ENCODE measurements at regions not wholly inside any gene's neighbourhood (a gene's known extent, or its start where the extent isn't known, plus 50 kb on each side); places are given as distances from the start of the nearest gene placed in this dataset.

DNA sequence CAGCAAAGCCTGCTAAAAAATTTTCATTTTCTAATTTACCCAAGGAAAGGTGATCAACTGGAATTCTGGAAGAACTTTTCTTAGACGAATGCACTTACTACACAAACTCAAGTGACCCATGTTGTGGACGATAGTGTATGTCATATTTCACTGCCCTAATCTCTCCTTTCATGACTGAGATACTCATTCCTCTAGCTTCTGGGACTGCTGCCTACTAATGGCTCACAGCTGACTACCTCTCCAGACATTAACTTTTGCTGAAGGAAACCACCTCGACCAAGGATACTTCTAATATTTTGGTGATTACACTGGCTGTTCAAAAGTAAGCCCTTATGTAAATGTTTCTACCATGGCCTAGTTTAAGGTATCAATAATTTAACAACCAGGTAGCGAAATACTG, 959.9 kb upstream of the GHITM start:
- Mint-ChIP-seq H3K4me1 (ENCODE audit: low read depth in 2 of 2) (no peaks in the 10 kb centered on the region), H3K9me3 (peaks cover 12% of the 10 kb centered on the region), H3K27ac (no peak overlapping the region), H3K36me3 (no peaks in the 10 kb centered on the region), H3K27me3 (no peaks in the 10 kb centered on the region), H3K4me3 (no peak overlapping the region)
- ATAC-seq (no peak), DNase-seq (ENCODE audit: low spot score) (no peak)

DNA sequence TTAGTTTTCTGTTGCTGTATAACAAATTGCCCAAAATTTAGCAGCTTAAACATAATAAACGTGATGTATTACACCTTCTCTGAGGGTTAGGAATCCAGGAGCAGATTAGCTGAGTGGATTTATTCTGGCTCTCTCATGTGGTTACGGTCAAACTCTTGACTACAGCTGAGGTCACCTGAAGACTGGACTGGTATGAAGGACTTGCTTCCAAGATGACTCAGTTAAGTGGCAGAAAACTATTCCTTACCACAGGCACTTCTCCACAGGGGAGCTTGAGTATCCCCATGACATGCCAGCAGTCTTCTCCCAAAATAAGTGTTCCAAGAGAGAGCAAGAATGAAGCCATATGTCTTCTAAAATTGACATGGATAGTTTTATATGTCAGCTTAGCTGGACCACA, 957.2 kb upstream of the GHITM start:
- Mint-ChIP-seq H3K4me1 (ENCODE audit: low read depth in 2 of 2) (no peaks in the 10 kb centered on the region), H3K27ac (no peak overlapping the region), H3K27me3 (no peaks in the 10 kb centered on the region), H3K4me3 (no peak overlapping the region), H3K36me3 (no peaks in the 10 kb centered on the region), H3K9me3 (peaks cover 8% of the 10 kb centered on the region)
- no peak for ATAC-seq
- no peak for DNase-seq (ENCODE audit: low spot score)

DNA sequence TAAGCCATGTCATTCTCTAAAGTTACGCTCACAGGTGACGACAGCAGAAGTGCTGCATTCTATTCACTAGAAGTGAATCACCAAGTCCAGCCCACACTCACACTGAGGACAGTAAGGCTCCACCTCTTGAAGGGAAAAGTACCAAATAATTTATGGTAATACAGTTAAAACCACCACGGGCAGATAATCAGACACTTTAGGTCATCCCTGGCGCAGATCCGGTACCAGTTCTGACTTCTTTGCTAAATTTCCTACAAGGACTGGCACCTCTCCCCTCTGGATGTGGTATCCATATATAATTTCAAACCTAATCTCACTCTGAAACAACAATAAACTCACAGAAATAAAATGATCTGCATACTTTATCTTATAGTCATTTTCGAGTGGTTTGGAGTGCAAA, 954.7 kb upstream of the GHITM start:
- Mint-ChIP-seq H3K4me3 (no peak overlapping the region), H3K27ac (no peak overlapping the region), H3K36me3 (no peaks in the 10 kb centered on the region), H3K27me3 (no peaks in the 10 kb centered on the region), H3K4me1 (ENCODE audit: low read depth in 2 of 2) (no peaks in the 10 kb centered on the region), H3K9me3 (peaks cover 3% of the 10 kb centered on the region)
- no peak for ATAC-seq
- no peak for DNase-seq (ENCODE audit: low spot score)

DNA sequence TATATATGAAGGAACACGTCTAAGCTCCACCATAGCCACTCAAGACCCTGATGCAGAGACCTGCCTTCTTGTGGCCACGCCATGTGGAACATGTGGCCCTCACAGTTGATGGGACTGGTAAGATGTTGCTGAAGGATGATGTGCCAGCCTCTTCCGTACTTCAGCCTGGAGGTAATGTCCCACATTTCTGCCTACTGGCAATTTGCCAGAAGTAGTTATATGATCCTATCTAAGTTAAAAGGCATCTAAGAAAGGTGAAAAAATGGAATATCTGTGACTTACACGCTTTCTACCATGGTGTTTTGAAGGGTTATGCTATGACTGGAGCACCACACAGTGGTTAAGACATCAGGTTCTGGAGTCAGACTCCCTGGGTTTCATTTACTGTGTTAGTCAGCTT, 948.7 kb upstream of the GHITM start:
- ATAC-seq, result no peak
- H3K27me3 Mint-ChIP-seq, result no peaks in the 10 kb centered on the region
- H3K4me1 Mint-ChIP-seq (ENCODE audit: low read depth in 2 of 2), result no peaks in the 10 kb centered on the region
- H3K27ac Mint-ChIP-seq, result no peak overlapping the region
- DNase-seq (ENCODE audit: low spot score), result no peak
- no peak overlapping the region for H3K4me3 Mint-ChIP-seq
- H3K36me3 Mint-ChIP-seq, result no peaks in the 10 kb centered on the region
- peaks cover 7% of the 10 kb centered on the region for H3K9me3 Mint-ChIP-seq

DNA sequence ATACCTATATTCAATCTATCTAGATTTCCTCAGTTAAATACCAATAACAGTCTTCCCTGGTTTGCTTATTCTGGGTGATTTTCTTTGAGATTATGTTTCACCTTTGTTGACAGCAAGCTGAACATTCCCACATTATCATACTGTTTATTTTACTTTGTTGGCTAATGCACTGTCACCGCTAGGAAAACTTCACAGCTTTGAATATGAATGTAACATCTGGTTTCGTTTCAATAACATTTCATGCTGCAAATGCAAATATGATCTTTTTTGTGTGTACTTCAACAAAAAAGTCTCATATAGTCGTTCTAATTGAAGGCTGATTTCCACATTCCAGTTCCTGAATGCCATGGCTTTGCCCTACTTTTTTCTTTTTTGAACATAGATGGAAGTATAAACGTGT, 946.3 kb upstream of the GHITM start:
- H3K36me3 Mint-ChIP-seq, result no peaks in the 10 kb centered on the region
- no peak for ATAC-seq
- no peaks in the 10 kb centered on the region for H3K27me3 Mint-ChIP-seq
- H3K4me3 Mint-ChIP-seq, result no peak overlapping the region
- no peak overlapping the region for H3K27ac Mint-ChIP-seq
- no peaks in the 10 kb centered on the region for H3K4me1 Mint-ChIP-seq (ENCODE audit: low read depth in 2 of 2)
- DNase-seq (ENCODE audit: low spot score), result no peak
- peaks cover 4% of the 10 kb centered on the region for H3K9me3 Mint-ChIP-seq

DNA sequence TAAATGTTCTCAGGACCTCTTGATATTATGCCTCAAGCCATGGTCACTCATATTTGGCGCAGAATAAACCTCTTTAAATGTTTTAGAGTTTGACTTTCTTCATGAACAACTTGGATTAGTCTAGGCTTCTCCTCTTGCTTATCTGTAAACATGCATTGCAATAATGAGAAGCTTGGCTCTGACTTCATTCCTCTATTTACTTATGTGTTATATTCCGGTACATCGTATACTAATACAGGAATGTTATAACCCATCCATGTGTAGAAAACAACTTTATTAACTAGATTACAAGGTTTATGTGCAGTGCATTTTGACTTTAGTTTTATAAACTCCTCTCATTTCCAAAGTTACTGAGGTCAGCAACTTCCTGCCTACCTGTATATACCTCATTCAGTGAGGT, 944.3 kb upstream of the GHITM start:
- H3K27ac Mint-ChIP-seq, result no peak overlapping the region
- no peaks in the 10 kb centered on the region for H3K4me1 Mint-ChIP-seq (ENCODE audit: low read depth in 2 of 2)
- no peak overlapping the region for H3K4me3 Mint-ChIP-seq
- DNase-seq (ENCODE audit: low spot score) (no peak), ATAC-seq (no peak)
- H3K36me3 Mint-ChIP-seq, result no peaks in the 10 kb centered on the region
- no peaks in the 10 kb centered on the region for H3K27me3 Mint-ChIP-seq
- H3K9me3 Mint-ChIP-seq, result peaks cover 8% of the 10 kb centered on the region

DNA sequence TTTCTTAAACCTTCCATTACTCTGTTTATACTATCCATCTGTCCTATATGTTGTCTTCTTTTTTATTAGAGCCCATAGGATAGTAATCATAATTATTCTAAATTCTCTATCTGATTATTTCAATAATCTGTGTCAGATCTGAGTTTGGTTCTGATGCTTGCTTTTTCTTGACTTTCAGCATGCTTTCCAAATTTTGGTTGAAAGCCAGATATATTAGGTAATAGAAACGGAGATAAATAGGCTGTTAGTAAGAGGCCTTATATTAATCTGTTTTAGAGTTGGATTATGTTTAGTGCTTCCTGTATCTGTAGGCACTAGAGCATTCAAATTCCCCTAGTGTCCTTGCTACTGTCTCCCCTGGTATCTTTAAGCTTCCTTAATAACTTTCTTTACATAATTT, 939.9 kb upstream of the GHITM start:
- H3K4me1 Mint-ChIP-seq (ENCODE audit: low read depth in 2 of 2), result no peaks in the 10 kb centered on the region
- no peaks in the 10 kb centered on the region for H3K36me3 Mint-ChIP-seq
- H3K9me3 Mint-ChIP-seq, result peaks cover 24% of the 10 kb centered on the region
- ATAC-seq (no peak), DNase-seq (ENCODE audit: low spot score) (no peak)
- H3K27ac Mint-ChIP-seq, result no peak overlapping the region
- no peaks in the 10 kb centered on the region for H3K27me3 Mint-ChIP-seq
- H3K4me3 Mint-ChIP-seq, result no peak overlapping the region

DNA sequence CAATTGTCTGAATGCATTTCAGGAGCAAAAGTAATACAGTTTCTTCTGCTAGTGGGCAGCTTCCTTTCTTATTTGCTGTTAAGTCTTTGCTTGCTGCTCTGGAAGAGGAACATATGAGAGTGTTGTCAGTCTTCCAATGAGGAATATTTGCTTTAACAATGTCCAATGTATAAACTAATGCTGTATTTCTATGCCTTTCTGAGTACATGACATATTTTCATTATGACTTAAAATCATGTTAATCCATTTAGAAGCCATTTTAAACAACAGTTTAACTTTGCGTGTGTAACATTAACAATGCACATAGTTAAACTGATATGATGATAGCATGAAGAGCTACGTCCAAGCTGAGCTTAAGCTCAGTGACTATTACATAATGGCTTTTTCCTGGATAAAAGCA, 933.4 kb upstream of the GHITM start:
- DNase-seq (ENCODE audit: low spot score) (no peak), ATAC-seq (no peak)
- no peaks in the 10 kb centered on the region for H3K36me3 Mint-ChIP-seq
- no peak overlapping the region for H3K27ac Mint-ChIP-seq
- H3K27me3 Mint-ChIP-seq, result no peaks in the 10 kb centered on the region
- peaks cover 13% of the 10 kb centered on the region for H3K9me3 Mint-ChIP-seq
- no peak overlapping the region for H3K4me3 Mint-ChIP-seq
- no peaks in the 10 kb centered on the region for H3K4me1 Mint-ChIP-seq (ENCODE audit: low read depth in 2 of 2)

DNA sequence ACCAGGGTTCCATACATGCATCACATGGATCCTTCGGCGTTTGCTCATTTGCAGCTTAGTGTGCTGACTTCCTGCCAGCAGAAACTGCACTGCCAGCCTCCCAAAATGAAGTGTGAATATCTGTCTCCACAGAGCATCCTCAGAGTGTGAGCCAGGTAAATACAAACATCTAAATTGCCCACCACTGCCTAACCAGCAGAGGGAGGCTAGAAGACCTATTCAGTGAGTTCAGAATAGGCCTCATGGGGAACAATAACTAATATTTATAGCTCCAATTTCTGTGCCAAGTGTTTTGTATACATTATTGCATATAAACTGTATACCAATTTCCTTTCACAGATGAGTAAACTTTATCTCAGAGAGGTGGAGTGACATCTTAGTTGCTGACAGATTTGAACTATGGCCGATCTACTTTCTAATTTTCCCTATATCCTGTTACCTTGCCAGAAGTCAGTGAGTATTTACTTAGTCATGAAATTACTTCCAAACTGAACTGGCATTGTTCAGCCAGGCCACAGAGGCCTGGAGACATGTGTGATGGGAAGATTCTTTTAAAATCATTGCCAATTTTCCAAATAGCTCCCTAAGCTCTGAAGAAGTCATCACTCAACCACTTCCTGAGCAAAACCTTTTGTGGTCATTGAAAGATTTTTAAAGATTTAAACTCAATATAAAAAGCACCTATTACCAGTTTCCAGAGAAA, 926.5 kb upstream of the GHITM start:
- peaks cover 3% of the 10 kb centered on the region for H3K9me3 Mint-ChIP-seq
- no peaks in the 10 kb centered on the region for H3K36me3 Mint-ChIP-seq
- no peaks in the 10 kb centered on the region for H3K27me3 Mint-ChIP-seq
- DNase-seq (ENCODE audit: low spot score), result no peak
- H3K27ac Mint-ChIP-seq, result no peak overlapping the region
- no peaks in the 10 kb centered on the region for H3K4me1 Mint-ChIP-seq (ENCODE audit: low read depth in 2 of 2)
- H3K4me3 Mint-ChIP-seq, result no peak overlapping the region
- no peak for ATAC-seq

DNA sequence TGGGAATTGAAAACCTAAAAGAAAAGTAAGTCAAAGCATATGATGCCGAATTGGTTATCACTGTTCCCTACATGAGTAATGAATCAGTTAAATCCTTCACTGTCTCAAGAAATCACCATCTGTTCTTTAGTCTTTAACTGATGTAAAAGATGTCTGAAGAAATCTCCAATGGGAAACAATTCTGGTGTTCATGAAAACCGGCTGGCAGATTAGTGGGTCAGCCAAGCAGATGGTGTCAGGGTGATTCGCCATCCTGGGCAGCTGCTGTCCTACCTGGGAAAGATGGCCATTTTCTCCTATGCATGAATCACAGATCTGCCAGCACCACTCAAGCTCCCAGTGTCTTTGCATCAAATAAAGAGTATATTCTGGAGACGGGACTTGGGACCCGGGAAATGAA, 925.2 kb upstream of the GHITM start:
- Mint-ChIP-seq H3K36me3 (no peaks in the 10 kb centered on the region), H3K9me3 (peaks cover 5% of the 10 kb centered on the region), H3K27me3 (no peaks in the 10 kb centered on the region), H3K4me1 (ENCODE audit: low read depth in 2 of 2) (no peaks in the 10 kb centered on the region), H3K27ac (no peak overlapping the region), H3K4me3 (no peak overlapping the region)
- ATAC-seq, result no peak
- DNase-seq (ENCODE audit: low spot score), result no peak

DNA sequence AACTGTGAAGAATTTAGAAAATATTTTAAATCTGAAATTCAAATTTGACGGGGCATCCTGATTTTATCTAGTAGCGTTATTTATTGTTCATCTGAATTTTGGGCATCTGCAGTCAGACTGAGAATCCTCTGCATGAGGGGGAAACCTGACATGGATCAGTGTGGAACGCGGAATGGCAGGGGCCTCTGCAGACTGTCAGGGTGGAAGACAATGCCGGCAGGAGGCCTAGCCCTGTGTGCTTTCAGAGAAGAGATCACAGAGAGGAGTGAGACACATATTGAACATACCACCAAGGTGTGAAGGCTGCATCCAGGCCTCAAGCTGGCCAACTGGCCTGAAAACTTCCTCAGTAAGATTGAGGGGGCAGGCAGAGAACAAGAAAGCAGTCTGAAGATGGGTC, 921.1 kb upstream of the GHITM start:
- no peak for ATAC-seq
- DNase-seq (ENCODE audit: low spot score), result no peak
- no peaks in the 10 kb centered on the region for H3K27me3 Mint-ChIP-seq
- H3K36me3 Mint-ChIP-seq, result no peaks in the 10 kb centered on the region
- H3K27ac Mint-ChIP-seq, result no peak overlapping the region
- peaks cover 6% of the 10 kb centered on the region for H3K9me3 Mint-ChIP-seq
- no peak overlapping the region for H3K4me3 Mint-ChIP-seq
- H3K4me1 Mint-ChIP-seq (ENCODE audit: low read depth in 2 of 2), result no peaks in the 10 kb centered on the region

DNA sequence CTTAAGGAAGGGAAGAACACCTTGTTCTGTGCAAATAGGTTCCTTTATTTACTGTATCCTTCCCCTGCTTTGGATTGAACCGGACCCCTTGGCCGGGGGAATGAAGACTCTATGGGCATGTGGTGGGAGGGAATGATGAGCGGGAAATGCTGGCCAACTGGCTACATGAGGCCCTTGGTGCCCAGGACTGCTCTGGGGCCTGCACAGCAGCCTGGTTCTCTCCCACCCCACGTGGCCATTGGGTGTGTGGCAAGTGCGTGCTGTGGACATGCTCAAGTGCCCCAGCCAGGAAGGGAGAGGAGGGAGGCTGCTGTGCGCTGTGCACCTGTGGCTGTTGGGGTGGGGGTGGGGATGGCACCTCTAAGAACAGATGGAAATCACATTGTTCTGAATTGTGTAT, 917.0 kb upstream of the GHITM start:
- no peak overlapping the region for H3K4me3 Mint-ChIP-seq
- no peaks in the 10 kb centered on the region for H3K27me3 Mint-ChIP-seq
- no peaks in the 10 kb centered on the region for H3K36me3 Mint-ChIP-seq
- peak; percentile 60 for DNase-seq (ENCODE audit: low spot score)
- ATAC-seq, result no peak
- H3K4me1 Mint-ChIP-seq (ENCODE audit: low read depth in 2 of 2), result no peaks in the 10 kb centered on the region
- H3K27ac Mint-ChIP-seq, result no peak overlapping the region
- peaks cover 6% of the 10 kb centered on the region for H3K9me3 Mint-ChIP-seq

DNA sequence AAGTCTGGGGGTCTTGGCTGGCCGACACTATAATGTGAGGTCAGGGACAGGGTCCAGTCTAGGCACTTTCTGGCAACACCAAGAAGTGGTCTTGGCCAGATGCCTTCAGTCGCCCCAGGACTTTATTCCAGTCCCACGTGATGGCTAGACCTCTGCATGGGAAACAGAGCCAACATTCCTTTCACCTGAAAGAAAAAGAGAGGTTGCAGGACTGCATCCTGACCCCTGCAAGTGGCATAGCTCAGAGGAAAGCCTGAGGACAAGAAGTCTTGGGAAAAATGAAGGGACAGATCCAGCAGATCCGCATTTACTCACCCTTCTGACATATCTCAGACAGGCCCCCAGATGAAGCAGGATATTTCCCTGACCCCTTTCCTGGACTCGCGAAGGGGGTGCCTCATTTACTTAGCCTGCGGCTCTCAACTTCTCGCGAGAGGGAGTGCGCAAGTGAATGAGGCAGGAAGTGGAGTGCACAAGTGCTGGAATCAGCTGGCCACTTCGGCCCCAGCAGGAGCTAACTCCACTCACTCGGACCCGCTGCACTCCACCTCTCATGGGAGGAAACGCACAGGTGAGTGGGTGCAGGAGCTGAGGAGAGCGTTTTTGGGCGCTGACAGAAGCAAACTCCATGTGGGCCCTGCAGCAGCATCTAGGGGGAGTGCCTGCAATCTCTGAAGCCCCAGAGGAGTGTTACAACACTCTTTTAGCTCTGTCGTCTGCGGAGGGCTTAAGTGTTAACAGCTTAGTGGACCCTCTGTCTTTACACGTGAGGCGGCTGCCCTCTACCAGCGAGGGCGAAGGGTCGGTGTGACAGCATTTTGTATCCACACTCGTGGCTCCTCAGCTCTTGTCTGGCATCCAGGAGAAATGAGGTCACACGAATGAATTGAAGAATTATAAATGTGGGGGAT, 916.2 kb upstream of the GHITM start:
- Mint-ChIP-seq H3K4me3 (no peak overlapping the region), H3K27me3 (no peaks in the 10 kb centered on the region), H3K4me1 (ENCODE audit: low read depth in 2 of 2) (no peaks in the 10 kb centered on the region), H3K36me3 (no peaks in the 10 kb centered on the region), H3K27ac (no peak overlapping the region), H3K9me3 (peaks cover 6% of the 10 kb centered on the region)
- ATAC-seq (no peak), DNase-seq (ENCODE audit: low spot score) (no peak)

DNA sequence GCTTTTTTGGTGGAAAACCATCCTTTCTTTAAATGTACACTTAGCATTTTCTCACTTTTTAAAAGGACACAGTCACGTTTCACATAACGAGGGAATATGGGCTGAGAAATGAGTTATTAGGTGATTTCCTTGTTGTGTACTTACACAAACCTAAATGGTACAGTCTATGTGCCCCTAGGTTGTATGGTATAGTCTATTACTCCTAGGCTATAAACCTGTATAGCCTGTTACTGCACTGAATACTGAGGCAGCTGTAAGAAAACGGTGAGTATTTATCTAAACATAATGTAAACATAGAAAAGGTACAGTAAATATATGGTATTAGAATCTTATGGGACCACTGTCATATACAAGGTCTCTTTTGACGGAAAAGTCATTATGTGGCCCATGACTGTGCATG, 913.5 kb upstream of the GHITM start:
- Mint-ChIP-seq H3K4me3 (no peak overlapping the region), H3K36me3 (no peaks in the 10 kb centered on the region), H3K4me1 (ENCODE audit: low read depth in 2 of 2) (no peaks in the 10 kb centered on the region), H3K9me3 (peaks cover 6% of the 10 kb centered on the region), H3K27me3 (no peaks in the 10 kb centered on the region), H3K27ac (no peak overlapping the region)
- ATAC-seq (no peak), DNase-seq (ENCODE audit: low spot score) (no peak)

Data from natural killer cell treated with Interleukin-12 subunit alpha and Interleukin-12 subunit beta and Interleukin-15 and Interleukin-18, amount 100 ng/mL, for 72 hours (primary cell).